ENCODE measurements at regions not wholly inside any gene's neighbourhood (a gene's known extent, or its start where the extent isn't known, plus 50 kb on each side); places are given as distances from the start of the nearest gene placed in this dataset.

DNA sequence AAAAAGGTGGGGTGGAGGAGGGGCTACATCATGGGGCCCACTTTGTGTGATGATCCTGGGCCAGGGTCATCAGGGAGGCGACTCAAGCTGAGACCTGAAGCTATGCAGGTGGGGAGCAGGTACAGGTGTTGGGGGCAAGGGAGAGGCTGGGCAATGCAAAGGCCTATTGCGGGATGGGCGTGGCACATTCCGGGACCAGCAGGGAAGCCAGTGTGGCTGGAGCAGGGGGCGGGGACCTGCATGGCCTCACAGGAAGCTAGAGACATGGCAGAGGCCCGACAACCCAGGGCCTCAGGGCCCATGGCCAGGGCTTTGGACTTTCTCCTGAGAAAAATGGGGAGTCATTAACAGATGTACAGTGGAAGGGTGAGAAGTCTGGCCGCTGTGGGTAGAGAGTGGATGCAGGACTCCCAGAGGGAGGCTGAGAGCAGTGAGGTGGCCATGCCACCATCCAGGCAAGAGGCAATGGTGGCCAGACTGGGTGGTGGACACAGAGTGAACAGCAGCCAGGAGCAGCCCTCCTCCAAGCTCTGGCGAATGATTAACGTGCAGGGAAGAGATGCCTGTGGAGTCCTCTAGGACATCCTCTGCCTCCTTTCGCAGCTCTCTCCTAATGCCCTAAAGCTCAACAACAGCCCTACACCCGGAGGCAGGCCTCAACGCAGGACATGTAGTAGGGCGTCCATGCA is 122.6 kb upstream of the ATP2B2 start (continued):
- TF ChIP-seq, protein P1, sequence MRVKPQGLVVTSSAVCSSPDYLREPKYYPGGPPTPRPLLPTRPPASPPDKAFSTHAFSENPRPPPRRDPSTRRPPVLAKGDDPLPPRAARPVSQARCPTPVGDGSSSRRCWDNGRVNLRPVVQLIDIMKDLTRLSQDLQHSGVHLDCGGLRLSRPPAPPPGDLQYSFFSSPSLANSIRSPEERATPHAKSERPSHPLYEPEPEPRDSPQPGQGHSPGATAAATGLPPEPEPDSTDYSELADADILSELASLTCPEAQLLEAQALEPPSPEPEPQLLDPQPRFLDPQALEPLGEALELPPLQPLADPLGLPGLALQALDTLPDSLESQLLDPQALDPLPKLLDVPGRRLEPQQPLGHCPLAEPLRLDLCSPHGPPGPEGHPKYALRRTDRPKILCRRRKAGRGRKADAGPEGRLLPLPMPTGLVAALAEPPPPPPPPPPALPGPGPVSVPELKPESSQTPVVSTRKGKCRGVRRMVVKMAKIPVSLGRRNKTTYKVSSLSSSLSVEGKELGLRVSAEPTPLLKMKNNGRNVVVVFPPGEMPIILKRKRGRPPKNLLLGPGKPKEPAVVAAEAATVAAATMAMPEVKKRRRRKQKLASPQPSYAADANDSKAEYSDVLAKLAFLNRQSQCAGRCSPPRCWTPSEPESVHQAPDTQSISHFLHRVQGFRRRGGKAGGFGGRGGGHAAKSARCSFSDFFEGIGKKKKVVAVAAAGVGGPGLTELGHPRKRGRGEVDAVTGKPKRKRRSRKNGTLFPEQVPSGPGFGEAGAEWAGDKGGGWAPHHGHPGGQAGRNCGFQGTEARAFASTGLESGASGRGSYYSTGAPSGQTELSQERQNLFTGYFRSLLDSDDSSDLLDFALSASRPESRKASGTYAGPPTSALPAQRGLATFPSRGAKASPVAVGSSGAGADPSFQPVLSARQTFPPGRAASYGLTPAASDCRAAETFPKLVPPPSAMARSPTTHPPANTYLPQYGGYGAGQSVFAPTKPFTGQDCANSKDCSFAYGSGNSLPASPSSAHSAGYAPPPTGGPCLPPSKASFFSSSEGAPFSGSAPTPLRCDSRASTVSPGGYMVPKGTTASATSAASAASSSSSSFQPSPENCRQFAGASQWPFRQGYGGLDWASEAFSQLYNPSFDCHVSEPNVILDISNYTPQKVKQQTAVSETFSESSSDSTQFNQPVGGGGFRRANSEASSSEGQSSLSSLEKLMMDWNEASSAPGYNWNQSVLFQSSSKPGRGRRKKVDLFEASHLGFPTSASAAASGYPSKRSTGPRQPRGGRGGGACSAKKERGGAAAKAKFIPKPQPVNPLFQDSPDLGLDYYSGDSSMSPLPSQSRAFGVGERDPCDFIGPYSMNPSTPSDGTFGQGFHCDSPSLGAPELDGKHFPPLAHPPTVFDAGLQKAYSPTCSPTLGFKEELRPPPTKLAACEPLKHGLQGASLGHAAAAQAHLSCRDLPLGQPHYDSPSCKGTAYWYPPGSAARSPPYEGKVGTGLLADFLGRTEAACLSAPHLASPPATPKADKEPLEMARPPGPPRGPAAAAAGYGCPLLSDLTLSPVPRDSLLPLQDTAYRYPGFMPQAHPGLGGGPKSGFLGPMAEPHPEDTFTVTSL (CRISPR knock-in tag; IDR thresholded peaks at IDR 0.05; ENCODE audit: borderline replicate concordance): no peak

DNA sequence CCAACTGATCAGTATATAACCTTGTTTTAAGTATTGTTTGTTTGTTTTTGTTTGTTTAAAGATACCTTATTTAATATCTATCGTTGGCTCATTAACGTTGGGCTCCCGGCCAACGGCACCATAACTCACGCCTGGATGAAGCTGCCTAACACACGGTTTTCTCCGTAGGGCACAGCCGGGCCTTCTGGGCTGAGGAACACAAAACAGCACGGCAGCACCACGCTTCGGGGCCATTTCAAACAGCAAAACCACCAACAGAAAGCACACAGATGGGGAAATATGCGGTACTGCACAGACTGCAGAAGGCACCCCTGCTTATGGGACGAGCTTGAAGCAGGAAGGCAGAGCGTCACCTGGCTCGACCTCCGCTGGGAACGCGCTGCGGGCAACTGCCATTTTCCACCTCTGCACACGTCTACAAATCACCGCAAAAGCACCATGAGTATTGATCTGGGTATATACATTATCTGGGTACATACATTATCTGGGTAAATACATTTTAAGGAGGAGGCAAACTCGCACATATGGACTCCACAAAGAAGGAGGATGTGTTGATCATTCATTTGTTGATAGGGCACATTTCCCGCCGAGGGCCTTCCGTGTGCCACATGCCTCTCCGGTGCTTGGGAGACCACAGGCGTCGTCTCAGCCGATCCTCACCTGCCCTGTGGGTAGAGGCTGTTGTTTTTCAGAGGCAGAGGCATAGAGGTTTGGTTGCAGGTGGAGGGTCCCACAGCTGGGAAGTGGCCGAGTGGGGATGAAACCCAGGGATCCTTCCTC is 123.7 kb upstream of the ATP2B2 start:
- H3K9me3 ChIP-seq (ENCODE audit: low read length): no peaks in the 10 kb centered on the region
- H3K27ac ChIP-seq (ENCODE audit: extremely low read length, insufficient read depth, low read length): no peak overlapping the region
- 0 out of 2 replicates have a peak, but pooled peaks cover 7% of the 10 kb centered on the region for H3K4me1 ChIP-seq (ENCODE audit: insufficient read depth, low read length)
- no peak for TF ChIP-seq CEBPG (CRISPR knock-in tag; IDR thresholded peaks at IDR 0.05)
- no peak for TF ChIP-seq GZF1 (CRISPR knock-in tag; IDR thresholded peaks at IDR 0.05)
- no peak for TF ChIP-seq ZNF891 (CRISPR knock-in tag; IDR thresholded peaks at IDR 0.05)
- no peak for TF ChIP-seq ZNF329 (CRISPR knock-in tag; IDR thresholded peaks at IDR 0.05; ENCODE audit: low read depth)
- TF ChIP-seq, protein P2, sequence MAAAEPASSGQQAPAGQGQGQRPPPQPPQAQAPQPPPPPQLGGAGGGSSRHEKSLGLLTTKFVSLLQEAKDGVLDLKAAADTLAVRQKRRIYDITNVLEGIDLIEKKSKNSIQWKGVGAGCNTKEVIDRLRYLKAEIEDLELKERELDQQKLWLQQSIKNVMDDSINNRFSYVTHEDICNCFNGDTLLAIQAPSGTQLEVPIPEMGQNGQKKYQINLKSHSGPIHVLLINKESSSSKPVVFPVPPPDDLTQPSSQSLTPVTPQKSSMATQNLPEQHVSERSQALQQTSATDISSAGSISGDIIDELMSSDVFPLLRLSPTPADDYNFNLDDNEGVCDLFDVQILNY (CRISPR knock-in tag; conservative IDR thresholded peaks at IDR 0.05): no peak
- TF ChIP-seq ZNF282 (IDR thresholded peaks at IDR 0.05; ENCODE audit: partially characterized antibody): no peak
- no peak for TF ChIP-seq KDM4B (CRISPR knock-in tag; IDR thresholded peaks at IDR 0.05)
- TF ChIP-seq ZNF598 (CRISPR knock-in tag; IDR thresholded peaks at IDR 0.05; ENCODE audit: borderline replicate concordance): no peak
- no peak for TF ChIP-seq SOX6 (IDR thresholded peaks at IDR 0.05)
- TF ChIP-seq SOX6 (CRISPR knock-in tag; IDR thresholded peaks at IDR 0.05): no peak
- TF ChIP-seq TGIF2 (CRISPR knock-in tag; IDR thresholded peaks at IDR 0.05): no peak
- TF ChIP-seq ZNF780A (CRISPR knock-in tag; IDR thresholded peaks at IDR 0.05): no peak
- no peak for TF ChIP-seq NFATC3 (CRISPR knock-in tag; IDR thresholded peaks at IDR 0.05)
- H3K36me3 ChIP-seq (replicated peaks in 1 of 2; ENCODE audit: control insufficient read depth in 1 of 2, insufficient read depth in 2 of 2, low read length in 2 of 2): no peaks in the 10 kb centered on the region
- intact Hi-C loops (cut with micrococcal nuclease; ENCODE audit: unreplicated experiment) (no loop called here), in situ Hi-C loops (cut with HindIII; ENCODE audit: extremely low pct_ligation_motif_present, low pct_unique_long_range_greater_than_20kb) (no loop called here)
- ATAC-seq (no peak), DNase-seq (ENCODE audit: low spot score) (no peak), FAIRE-seq (no peak)
- peaks cover 0 to 2% of the 10 kb centered on the region in 2 experiments; a peak in 1 of 5 replicates for H3K27me3 ChIP-seq (ENCODE audit: control insufficient read depth in 1 of 2, insufficient read depth in 2 of 2, low read length in 2 of 2)
- no peaks in the 10 kb centered on the region for H4K20me1 ChIP-seq (ENCODE audit: insufficient read depth, low read length)
- CTCF ChIA-PET (ENCODE audit: low intra/inter-chr PET ratio, low total read pairs): no interaction called here
- no peak overlapping the region for H3K4me2 ChIP-seq (ENCODE audit: low read depth, low read length)
- H3K9ac ChIP-seq (ENCODE audit: insufficient read depth, low read depth, low read length): no peak overlapping the region
- POLR2A ChIA-PET: no interaction called here
- H2AFZ ChIP-seq (ENCODE audit: low read length): no peak overlapping the region
- no peaks in the 10 kb centered on the region for H3K79me2 ChIP-seq (ENCODE audit: insufficient read depth, low read length)
- WGBS (ENCODE audit: low lambda C conversion rate): 50% methylated on average over 26 of the region's 30 CpGs
- no TSS peak for BruUV-seq (replicated peaks)
- no peak overlapping the region for H3K4me3 ChIP-seq (replicated peaks in 1 of 3; ENCODE audit: insufficient read depth in 1 of 3, low read depth in 2 of 3, low read length in 3 of 3)

Data from HepG2 (cell line).